ENCODE measurements at regions not wholly inside any gene's neighbourhood (a gene's known extent, or its start where the extent isn't known, plus 50 kb on each side); places are given as distances from the start of the nearest gene placed in this dataset.

GRCh38 chr20:52047811-52048764 lies 143.5 kb downstream of the ZFP64 start (continued):
- TF ChIP-seq EZH2 (IDR thresholded peaks at IDR 0.05; ENCODE audit: low read depth, low read length, severe bottlenecking) (no peak), E2F6 (IDR thresholded peaks at IDR 0.05) (no peak), KDM4A (IDR thresholded peaks at IDR 0.05; ENCODE audit: low read depth, low read length, severe bottlenecking) (no peak), RXRA (IDR thresholded peaks at IDR 0.05; ENCODE audit: insufficient read depth, low read depth, low read length) (0 out of 2 replicates have a peak, but pooled peaks have one; percentile 19), SAP30 (IDR thresholded peaks at IDR 0.05; ENCODE audit: insufficient read depth, insufficient replicate concordance, low read length) (no peak), PHF8 (conservative IDR thresholded peaks at IDR 0.05; ENCODE audit: low read depth, low read length) (no peak), USF2 (IDR thresholded peaks at IDR 0.05; ENCODE audit: low read length) (no peak), RFX5 (IDR thresholded peaks at IDR 0.05; ENCODE audit: borderline replicate concordance, low read depth, low read length) (no peak)

Measured in H1 (cell line).